ENCODE measurements at regions not wholly inside any gene's neighbourhood (a gene's known extent, or its start where the extent isn't known, plus 50 kb on each side); places are given as distances from the start of the nearest gene placed in this dataset.

- no peak for DNase-seq (ENCODE audit: low read depth)
- H3K4me3 ChIP-seq (ENCODE audit: low read depth, low read length) = no peak overlapping the region
Observed at GRCh38 chr18:38944446-38945024, 1378.9 kb upstream of the CELF4 start.

GRCh38 chr18:38941711-38942561, 1376.3 kb upstream of the CELF4 start:
- no peak for DNase-seq (ENCODE audit: low read depth)
- Histone ChIP-seq H3K36me3 (ENCODE audit: control insufficient read depth, insufficient read depth, low read length) (no peaks in the 10 kb centered on the region), H3K4me3 (ENCODE audit: low read depth, low read length) (no peak overlapping the region), H3K27me3 (ENCODE audit: control insufficient read depth, insufficient read depth, low read length) (no peaks in the 10 kb centered on the region)
- TF ChIP-seq CTCF (IDR thresholded peaks at IDR 0.05; ENCODE audit: insufficient read depth, low read length, poor library complexity, severe bottlenecking) = no peak

More at GRCh38 chr18:38944446-38945024, 1378.9 kb upstream of the CELF4 start:
- no peak for TF ChIP-seq CTCF (IDR thresholded peaks at IDR 0.05; ENCODE audit: insufficient read depth, low read length, poor library complexity, severe bottlenecking)
- Histone ChIP-seq H3K36me3 (ENCODE audit: control insufficient read depth, insufficient read depth, low read length) (no peaks in the 10 kb centered on the region), H3K27me3 (ENCODE audit: control insufficient read depth, insufficient read depth, low read length) (no peaks in the 10 kb centered on the region)

GRCh38 chr18:38940863-38941531, 1375.4 kb upstream of the CELF4 start:
- H3K27me3 ChIP-seq (ENCODE audit: control insufficient read depth, insufficient read depth, low read length) = no peaks in the 10 kb centered on the region
- no peak for TF ChIP-seq CTCF (IDR thresholded peaks at IDR 0.05; ENCODE audit: insufficient read depth, low read length, poor library complexity, severe bottlenecking)
- DNase-seq (ENCODE audit: low read depth) = peak; percentile 96
- H3K36me3 ChIP-seq (ENCODE audit: control insufficient read depth, insufficient read depth, low read length) = no peaks in the 10 kb centered on the region
- no peak overlapping the region for H3K4me3 ChIP-seq (ENCODE audit: low read depth, low read length)

GRCh38 chr18:38940475-38940862, 1374.9 kb upstream of the CELF4 start:
- DNase-seq (ENCODE audit: low read depth) = no peak
- Histone ChIP-seq H3K27me3 (ENCODE audit: control insufficient read depth, insufficient read depth, low read length) (no peaks in the 10 kb centered on the region), H3K4me3 (ENCODE audit: low read depth, low read length) (no peak overlapping the region), H3K36me3 (ENCODE audit: control insufficient read depth, insufficient read depth, low read length) (no peaks in the 10 kb centered on the region)
- TF ChIP-seq CTCF (IDR thresholded peaks at IDR 0.05; ENCODE audit: insufficient read depth, low read length, poor library complexity, severe bottlenecking) = no peak

- TF ChIP-seq CTCF (IDR thresholded peaks at IDR 0.05; ENCODE audit: insufficient read depth, low read length, poor library complexity, severe bottlenecking) = no peak
- peak; percentile 38 for DNase-seq (ENCODE audit: low read depth)
Observed at GRCh38 chr18:38933910-38934510, 1368.4 kb upstream of the CELF4 start.

More at GRCh38 chr18:38933910-38934510, 1368.4 kb upstream of the CELF4 start:
- H3K27me3 ChIP-seq (ENCODE audit: control insufficient read depth, insufficient read depth, low read length) = no peaks in the 10 kb centered on the region
- no peak overlapping the region for H3K4me3 ChIP-seq (ENCODE audit: low read depth, low read length)
- no peaks in the 10 kb centered on the region for H3K36me3 ChIP-seq (ENCODE audit: control insufficient read depth, insufficient read depth, low read length)

All from kidney epithelial cell (primary cell).